WI38 (cell line): ENCODE measurements at regions not wholly inside any gene's neighbourhood (a gene's known extent, or its start where the extent isn't known, plus 50 kb on each side); places are given as distances from the start of the nearest gene placed in this dataset.

Source experiments
- H3K4me3 ChIP-seq: 2 replicates; pipeline ENCODE4 v1.5.1; 2011; ENCODE audit warnings: low read depth, mild to moderate bottlenecking, control low read depth, low read length
- TF ChIP-seq, protein P1 (sequence below): IDR thresholded peaks from 2 replicates; pipeline ENCODE4 v1.5.1; 2012; ENCODE audit warnings: low read depth, mild to moderate bottlenecking, control low read depth, low read length

DNA sequence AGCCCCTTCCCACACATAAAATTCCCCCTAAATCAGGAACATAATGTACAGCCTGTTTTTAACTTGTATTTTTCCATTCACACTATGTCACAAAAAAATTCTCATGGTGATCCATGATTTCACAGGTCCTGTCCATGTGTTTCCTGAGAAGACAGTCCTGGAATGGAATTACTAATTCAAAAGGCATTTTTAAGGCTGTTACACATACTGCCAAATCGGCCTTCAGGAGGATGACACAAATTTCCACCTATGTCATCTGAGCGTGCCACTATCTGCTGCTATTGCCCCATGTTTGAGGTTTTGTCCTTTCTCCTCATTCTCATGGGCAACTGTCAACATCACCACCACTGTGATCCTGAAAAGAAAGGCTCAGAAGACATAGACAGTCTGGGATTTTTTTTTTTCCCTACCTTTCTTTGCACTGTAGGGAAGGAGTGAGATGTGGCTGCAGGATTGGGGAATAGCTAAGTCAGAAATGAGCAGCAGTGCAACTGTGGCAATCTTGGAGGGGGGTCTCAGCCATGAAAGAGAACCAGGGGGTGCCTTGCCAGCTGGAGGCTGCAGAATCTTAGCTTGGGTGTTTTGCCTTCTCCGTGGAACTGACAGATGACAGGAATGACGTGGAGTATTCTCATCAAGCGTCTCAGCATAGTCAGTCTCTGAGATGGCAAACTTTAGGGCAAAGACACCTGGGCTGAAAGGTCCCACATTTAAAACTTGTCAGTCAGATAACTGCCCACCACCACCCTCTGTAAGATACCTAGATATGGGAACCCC, 73.4 kb downstream of the MARCHF4 start:
- TF ChIP-seq, protein P1, sequence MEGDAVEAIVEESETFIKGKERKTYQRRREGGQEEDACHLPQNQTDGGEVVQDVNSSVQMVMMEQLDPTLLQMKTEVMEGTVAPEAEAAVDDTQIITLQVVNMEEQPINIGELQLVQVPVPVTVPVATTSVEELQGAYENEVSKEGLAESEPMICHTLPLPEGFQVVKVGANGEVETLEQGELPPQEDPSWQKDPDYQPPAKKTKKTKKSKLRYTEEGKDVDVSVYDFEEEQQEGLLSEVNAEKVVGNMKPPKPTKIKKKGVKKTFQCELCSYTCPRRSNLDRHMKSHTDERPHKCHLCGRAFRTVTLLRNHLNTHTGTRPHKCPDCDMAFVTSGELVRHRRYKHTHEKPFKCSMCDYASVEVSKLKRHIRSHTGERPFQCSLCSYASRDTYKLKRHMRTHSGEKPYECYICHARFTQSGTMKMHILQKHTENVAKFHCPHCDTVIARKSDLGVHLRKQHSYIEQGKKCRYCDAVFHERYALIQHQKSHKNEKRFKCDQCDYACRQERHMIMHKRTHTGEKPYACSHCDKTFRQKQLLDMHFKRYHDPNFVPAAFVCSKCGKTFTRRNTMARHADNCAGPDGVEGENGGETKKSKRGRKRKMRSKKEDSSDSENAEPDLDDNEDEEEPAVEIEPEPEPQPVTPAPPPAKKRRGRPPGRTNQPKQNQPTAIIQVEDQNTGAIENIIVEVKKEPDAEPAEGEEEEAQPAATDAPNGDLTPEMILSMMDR, result no peak
- no peak overlapping the region for H3K4me3 ChIP-seq

DNA sequence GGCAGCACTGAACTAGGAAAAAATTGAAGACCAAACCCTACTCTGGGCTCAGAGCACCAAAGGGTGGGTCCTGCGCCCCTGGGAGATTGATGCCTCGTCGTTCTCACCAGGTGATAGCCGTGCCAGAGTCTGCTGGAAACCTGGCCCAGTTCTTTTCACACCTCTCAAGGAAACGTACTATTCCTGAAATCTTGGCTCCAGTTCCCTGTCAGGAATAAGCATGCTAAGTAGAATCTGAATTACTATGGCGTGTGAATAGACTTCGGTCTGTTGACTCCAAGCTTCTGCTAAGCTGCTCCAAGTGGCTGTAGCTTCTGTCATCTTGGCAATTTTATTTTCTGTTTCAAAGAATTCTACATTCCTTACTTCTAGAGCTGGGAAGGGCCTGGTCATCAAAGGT, 75.4 kb downstream of the MARCHF4 start:
- H3K4me3 ChIP-seq, result no peak overlapping the region
- TF ChIP-seq, protein P1, result no peak

DNA sequence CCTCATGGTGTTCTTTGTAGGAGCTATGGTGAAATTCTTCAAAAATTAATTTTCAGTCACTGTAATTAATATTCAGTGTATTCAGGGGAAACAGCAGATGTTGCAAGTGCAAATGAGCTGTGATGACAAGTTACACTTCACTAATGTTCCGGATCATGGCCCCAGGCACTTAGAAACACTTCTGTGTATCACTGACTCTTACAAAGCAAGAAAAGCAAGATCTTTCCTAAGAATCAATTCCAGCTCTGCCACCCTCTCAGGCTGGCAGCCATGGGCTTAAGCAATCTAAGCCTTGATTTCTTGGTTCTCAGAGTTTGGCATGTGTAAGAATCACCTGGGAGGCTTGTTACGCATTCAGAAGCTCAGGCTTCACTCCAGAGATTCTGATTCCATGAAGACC, 78.0 kb downstream of the MARCHF4 start:
- no peak overlapping the region for H3K4me3 ChIP-seq
- TF ChIP-seq, protein P1, result no peak

DNA sequence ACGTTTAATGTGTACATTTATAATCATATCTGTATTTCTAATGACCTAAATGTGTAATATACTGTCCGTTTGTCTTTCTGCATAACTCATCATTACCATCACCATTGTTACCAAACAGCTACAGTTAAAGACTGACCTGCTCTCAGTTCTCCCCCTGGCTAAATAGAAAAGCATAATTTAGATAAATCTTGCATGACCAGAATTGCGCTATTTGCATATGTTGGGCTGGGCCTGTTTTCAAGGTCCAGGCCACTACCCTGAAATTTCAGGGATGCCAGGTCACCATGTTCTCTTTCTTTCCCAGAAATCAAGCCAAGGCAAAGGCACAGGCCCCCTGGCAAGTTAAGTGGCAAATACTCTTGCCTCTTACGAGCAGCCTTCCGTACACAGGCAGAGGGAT, 78.4 kb downstream of the MARCHF4 start:
- H3K4me3 ChIP-seq, result no peak overlapping the region
- TF ChIP-seq, protein P1, result no peak

DNA sequence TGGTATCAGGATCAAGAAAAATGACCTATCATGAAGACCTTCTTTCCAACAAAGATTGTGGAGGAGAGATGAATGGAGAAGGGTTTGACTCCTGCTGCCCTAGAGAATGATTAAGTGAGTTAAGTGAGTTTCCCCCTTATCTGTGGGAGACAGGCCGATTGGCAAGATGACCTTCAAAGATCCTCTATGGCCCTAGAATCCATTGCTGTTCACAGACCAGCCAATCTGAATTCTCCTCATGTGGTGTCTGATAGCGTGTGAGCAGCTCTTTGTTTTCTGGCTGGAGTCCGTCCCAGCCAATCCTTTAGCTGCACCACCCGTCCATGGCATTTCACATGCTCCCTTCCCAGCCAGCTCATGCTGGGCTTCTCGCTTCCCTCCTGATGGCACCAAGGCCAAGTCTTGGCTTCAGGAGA, 79.4 kb downstream of the MARCHF4 start:
- TF ChIP-seq, protein P1, result no peak
- H3K4me3 ChIP-seq, result no peak overlapping the region

DNA sequence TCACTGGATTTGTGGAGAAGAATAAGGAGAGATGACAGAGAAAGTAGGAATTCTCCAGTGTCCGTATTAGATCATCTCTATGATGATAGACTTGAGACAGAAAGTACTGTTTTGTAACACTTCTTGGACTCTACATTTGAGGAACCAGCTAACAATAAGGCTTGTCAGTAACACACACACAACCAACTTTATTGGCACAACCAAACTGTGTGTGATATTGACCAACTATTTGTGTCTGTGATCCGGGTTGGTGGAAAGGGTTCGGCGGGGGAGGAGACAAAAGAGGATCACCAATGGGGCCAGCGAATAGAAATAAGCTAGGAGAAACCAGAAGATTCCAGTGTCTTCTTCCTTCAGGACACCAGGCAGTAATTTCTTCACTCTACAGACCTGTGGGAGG, 79.8 kb downstream of the MARCHF4 start:
- TF ChIP-seq, protein P1, result no peak
- no peak overlapping the region for H3K4me3 ChIP-seq

DNA sequence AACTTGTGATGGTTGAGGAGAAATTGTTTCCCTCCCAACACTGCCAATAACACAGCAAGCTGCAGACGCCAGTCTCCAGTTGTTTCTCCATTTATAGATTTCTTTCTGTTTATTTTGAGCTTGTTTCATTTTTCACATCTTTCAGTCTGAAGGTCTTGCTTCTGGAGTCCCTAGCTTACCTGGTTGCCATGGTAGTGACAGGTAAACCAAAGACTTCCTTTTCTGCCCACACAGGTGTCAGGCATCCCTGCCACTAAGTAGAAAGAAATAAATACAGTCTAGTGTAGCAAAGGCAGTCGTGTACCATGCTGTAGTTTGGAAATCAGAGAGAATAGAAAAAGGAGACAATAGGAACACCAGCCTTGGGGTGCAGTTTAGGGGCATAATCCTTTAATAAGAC, 82.8 kb downstream of the MARCHF4 start:
- no peak overlapping the region for H3K4me3 ChIP-seq
- TF ChIP-seq, protein P1, result no peak
